ENCODE measurements at regions not wholly inside any gene's neighbourhood (a gene's known extent, or its start where the extent isn't known, plus 50 kb on each side); places are given as distances from the start of the nearest gene placed in this dataset.
"Not testable (repeated sequence)": the region's sequence is repeated elsewhere in the genome, so short reads cannot be mapped to it uniquely, and the experiment has no call there.

- H3K36me3 Mint-ChIP-seq = no peaks in the 10 kb centered on the region
- H3K27me3 ChIP-seq (ENCODE audit: control insufficient read depth, insufficient read depth, low read length) = no peaks in the 10 kb centered on the region
- ATAC-seq (no peak), DNase-seq (no peak)
- H3K9me3 ChIP-seq (ENCODE audit: control insufficient read depth, insufficient read depth, low read length) = no peaks in the 10 kb centered on the region
- intact Hi-C loops (cut with micrococcal nuclease) = no loop called here
- H3K36me3 ChIP-seq (ENCODE audit: control insufficient read depth, insufficient read depth, low read length) = no peaks in the 10 kb centered on the region
- peaks cover 6 to 9% of the 10 kb centered on the region in 2 donors for H3K9me3 Mint-ChIP-seq
- H3K4me3 Mint-ChIP-seq = no peak overlapping the region
- H3K4me1 Mint-ChIP-seq = no peaks in the 10 kb centered on the region
- H3K27ac Mint-ChIP-seq = no peak overlapping the region
- 90% methylated on average over 3 of the region's 3 CpGs for WGBS (ENCODE audit: insufficient coverage)
- TF ChIP-seq CTCF (IDR thresholded peaks at IDR 0.05) = no peak
- no peaks in the 10 kb centered on the region for H3K4me1 ChIP-seq (ENCODE audit: control insufficient read depth, insufficient read depth, low read length)
- no peak overlapping the region for H3K27ac ChIP-seq (ENCODE audit: low read length)
- no peaks in the 10 kb centered on the region for H3K27me3 Mint-ChIP-seq (ENCODE audit: low read depth in 2 of 2)
- no peak overlapping the region for H3K4me3 ChIP-seq (ENCODE audit: low read length)
Observed at GRCh38 chr2:161488131-161488699, 72.1 kb downstream of the TBR1 start.

- Mint-ChIP-seq H3K4me1 (no peaks in the 10 kb centered on the region), H3K4me3 (no peak overlapping the region), H3K9me3 (peaks cover 6% of the 10 kb centered on the region in 2 donors), H3K36me3 (no peaks in the 10 kb centered on the region), H3K27me3 (ENCODE audit: low read depth in 2 of 2) (no peaks in the 10 kb centered on the region), H3K27ac (no peak overlapping the region)
- Histone ChIP-seq H3K36me3 (ENCODE audit: control insufficient read depth, insufficient read depth, low read length) (no peaks in the 10 kb centered on the region), H3K27ac (ENCODE audit: low read length) (no peak overlapping the region), H3K4me1 (ENCODE audit: control insufficient read depth, insufficient read depth, low read length) (no peaks in the 10 kb centered on the region), H3K9me3 (ENCODE audit: control insufficient read depth, insufficient read depth, low read length) (no peaks in the 10 kb centered on the region), H3K27me3 (ENCODE audit: control insufficient read depth, insufficient read depth, low read length) (no peaks in the 10 kb centered on the region), H3K4me3 (ENCODE audit: low read length) (no peak overlapping the region)
- intact Hi-C loops (cut with micrococcal nuclease) = no loop called here
- TF ChIP-seq CTCF (IDR thresholded peaks at IDR 0.05) = no peak
- ATAC-seq (no peak), DNase-seq (no peak)
- WGBS (ENCODE audit: insufficient coverage) = 80% methylated on average over 1 of the region's 1 CpG
Observed at GRCh38 chr2:161488879-161489278, 72.8 kb downstream of the TBR1 start.

GRCh38 chr2:161500892-161501610 lies 85.0 kb downstream of the TBR1 start:
- H3K27ac ChIP-seq (ENCODE audit: low read length); H3K9me3 ChIP-seq (ENCODE audit: control insufficient read depth, insufficient read depth, low read length); H3K4me1 ChIP-seq (ENCODE audit: control insufficient read depth, insufficient read depth, low read length); H3K36me3 ChIP-seq (ENCODE audit: control insufficient read depth, insufficient read depth, low read length); H3K27ac Mint-ChIP-seq; H3K4me3 ChIP-seq (ENCODE audit: low read length); H3K27me3 ChIP-seq (ENCODE audit: control insufficient read depth, insufficient read depth, low read length); DNase-seq; H3K9me3 Mint-ChIP-seq; H3K36me3 Mint-ChIP-seq; intact Hi-C loops (cut with micrococcal nuclease); H3K27me3 Mint-ChIP-seq (ENCODE audit: low read depth in 2 of 2): not testable (repeated sequence)
- peak in 1 of 3 donors; percentile 12 for ATAC-seq
- 34% methylated on average over 11 of the region's 15 CpGs for WGBS (ENCODE audit: insufficient coverage)
- H3K4me1 Mint-ChIP-seq = peaks cover 6 to 13% of the 10 kb centered on the region in 2 donors
- H3K4me3 Mint-ChIP-seq = peak overlapping the region; percentile 79

- H3K4me3 Mint-ChIP-seq; intact Hi-C loops (cut with micrococcal nuclease); H3K27me3 Mint-ChIP-seq (ENCODE audit: low read depth in 2 of 2): not testable (repeated sequence)
Observed at GRCh38 chr2:161502279-161502678, 86.2 kb downstream of the TBR1 start.

GRCh38 chr2:161504628-161505289 lies 88.7 kb downstream of the TBR1 start:
- H3K4me3 Mint-ChIP-seq; H3K4me3 ChIP-seq (ENCODE audit: low read length); ATAC-seq; H3K27ac Mint-ChIP-seq; H3K27me3 Mint-ChIP-seq (ENCODE audit: low read depth in 2 of 2); DNase-seq; H3K9me3 Mint-ChIP-seq; H3K27me3 ChIP-seq (ENCODE audit: control insufficient read depth, insufficient read depth, low read length); H3K36me3 ChIP-seq (ENCODE audit: control insufficient read depth, insufficient read depth, low read length); intact Hi-C loops (cut with micrococcal nuclease); H3K36me3 Mint-ChIP-seq; H3K4me1 ChIP-seq (ENCODE audit: control insufficient read depth, insufficient read depth, low read length); H3K27ac ChIP-seq (ENCODE audit: low read length); H3K9me3 ChIP-seq (ENCODE audit: control insufficient read depth, insufficient read depth, low read length): not testable (repeated sequence)
- H3K4me1 Mint-ChIP-seq = peaks cover 6 to 13% of the 10 kb centered on the region in 2 donors
- WGBS (ENCODE audit: insufficient coverage) = 88% methylated on average over 5 of the region's 9 CpGs

More at GRCh38 chr2:161502279-161502678, 86.2 kb downstream of the TBR1 start:
- 100% methylated on average over 1 of the region's 6 CpGs for WGBS (ENCODE audit: insufficient coverage)
- H3K27ac Mint-ChIP-seq; H3K36me3 Mint-ChIP-seq; H3K9me3 ChIP-seq (ENCODE audit: control insufficient read depth, insufficient read depth, low read length); H3K36me3 ChIP-seq (ENCODE audit: control insufficient read depth, insufficient read depth, low read length); DNase-seq; H3K9me3 Mint-ChIP-seq; H3K4me1 ChIP-seq (ENCODE audit: control insufficient read depth, insufficient read depth, low read length); H3K27me3 ChIP-seq (ENCODE audit: control insufficient read depth, insufficient read depth, low read length); ATAC-seq; H3K4me3 ChIP-seq (ENCODE audit: low read length); H3K27ac ChIP-seq (ENCODE audit: low read length): not testable (repeated sequence)
- H3K4me1 Mint-ChIP-seq = peaks cover 6 to 13% of the 10 kb centered on the region in 2 donors

GRCh38 chr2:161505466-161505865 lies 89.4 kb downstream of the TBR1 start:
- H3K36me3 ChIP-seq (ENCODE audit: control insufficient read depth, insufficient read depth, low read length); DNase-seq; H3K9me3 ChIP-seq (ENCODE audit: control insufficient read depth, insufficient read depth, low read length); H3K9me3 Mint-ChIP-seq; H3K4me3 Mint-ChIP-seq; H3K4me1 ChIP-seq (ENCODE audit: control insufficient read depth, insufficient read depth, low read length); H3K27ac Mint-ChIP-seq; H3K4me3 ChIP-seq (ENCODE audit: low read length); ATAC-seq; H3K36me3 Mint-ChIP-seq; H3K27me3 ChIP-seq (ENCODE audit: control insufficient read depth, insufficient read depth, low read length); H3K27me3 Mint-ChIP-seq (ENCODE audit: low read depth in 2 of 2); H3K27ac ChIP-seq (ENCODE audit: low read length); intact Hi-C loops (cut with micrococcal nuclease): not testable (repeated sequence)
- WGBS (ENCODE audit: insufficient coverage) = 70% methylated on average over 6 of the region's 7 CpGs
- peaks cover 6 to 13% of the 10 kb centered on the region in 2 donors for H3K4me1 Mint-ChIP-seq

All from natural killer cell (primary cell).